A673 (cell line): ENCODE measurements at regions not wholly inside any gene's neighbourhood (a gene's known extent, or its start where the extent isn't known, plus 50 kb on each side); places are given as distances from the start of the nearest gene placed in this dataset.

Experiments
- BruUV-seq: library from RNA; stranded (reverse); fragments of 400-500 nt; replicated peaks from 2 replicates; lab custom pipeline; 2021; lab: Mats Ljungman, UMichigan
- CTCF ChIA-PET: fragments of 300-600 bp; sonication (Branson Sonifier 250); formaldehyde crosslinking; loops from one replicate; lab custom pipeline; 2022; ENCODE audit warnings: antibody characterized with exemption; lab: Charles Lee
- POLR2A ChIA-PET: fragments of 300-600 bp; sonication (Branson Sonifier 250); formaldehyde crosslinking; loops from one replicate; lab custom pipeline; 2022; ENCODE audit warnings: antibody characterized with exemption; ENCODE audit not compliant: low non-redundant PET; lab: Charles Lee
- DNase-seq: peaks from one replicate; pipeline ENCODE4 v3.0.0-alpha.2; 2015; ENCODE audit warnings: low spot score
- H3K27ac ChIP-seq: fragments of 200-600 bp; sonication (generic); 2 replicates; pipeline ENCODE4 v1.5.1; 2016; ENCODE audit warnings: mixed run types, low read depth, mild to moderate bottlenecking, mixed read lengths, antibody characterized with exemption, low read length; ENCODE audit not compliant: poor library complexity, severe bottlenecking
- H3K27me3 ChIP-seq: fragments of 200-600 bp; sonication (generic); replicated peaks from 2 replicates; pipeline ENCODE4 v1.6.1; 2017; ENCODE audit warnings: mixed run types, low read depth, mild to moderate bottlenecking, mixed read lengths, antibody characterized with exemption, low read length; ENCODE audit not compliant: insufficient read depth, poor library complexity
- H3K36me3 ChIP-seq: fragments of 200-600 bp; sonication (generic); 2 replicates; pipeline ENCODE4 v1.6.1; 2016; ENCODE audit warnings: mixed run types, mild to moderate bottlenecking, mixed read lengths, antibody characterized with exemption, low read length; ENCODE audit not compliant: insufficient read depth, poor library complexity, severe bottlenecking
- H3K4me1 ChIP-seq: fragments of 200-600 bp; sonication (generic); 2 replicates; pipeline ENCODE4 v1.6.1; 2017; ENCODE audit warnings: mixed run types, mild to moderate bottlenecking, mixed read lengths, antibody characterized with exemption, low read length; ENCODE audit not compliant: insufficient read depth, poor library complexity, severe bottlenecking
- H3K4me3 ChIP-seq: fragments of 200-600 bp; sonication (generic); 2 replicates; pipeline ENCODE4 v1.5.1; 2016; ENCODE audit warnings: low read depth, mixed run types, mild to moderate bottlenecking, mixed read lengths, low read length; ENCODE audit not compliant: poor library complexity, severe bottlenecking
- H3K9me3 ChIP-seq: fragments of 200-600 bp; sonication (generic); 2 replicates; pipeline ENCODE4 v1.6.1; 2016; ENCODE audit warnings: mixed run types, low read depth, mild to moderate bottlenecking, mixed read lengths, antibody characterized with exemption, low read length; ENCODE audit not compliant: poor library complexity, severe bottlenecking
- CTCF ChIP-seq: fragments of 300-800, 200-600 bp; sonication (generic); conservative IDR thresholded peaks from 2 replicates; pipeline ENCODE4 v1.5.1; 2017; ENCODE audit warnings: low read depth, mild to moderate bottlenecking, antibody characterized with exemption, low read length, moderate library complexity, mixed read lengths
- EZH2 ChIP-seq: fragments of 200-600 bp; sonication (generic); IDR thresholded peaks from 2 replicates; pipeline ENCODE4 v1.6.1; 2017; ENCODE audit warnings: borderline replicate concordance, low read depth, mild to moderate bottlenecking, mixed read lengths, antibody characterized with exemption, low read length; ENCODE audit not compliant: poor library complexity, severe bottlenecking
- intact Hi-C: fragments of 100-400 bp; cut with micrococcal nuclease; formaldehyde crosslinking; loops from one replicate; pipeline ENCODE4 v1.10.0; 2022; ENCODE audit not compliant: unreplicated experiment

- POLR2A ChIA-PET = no interaction called here
- TF ChIP-seq CTCF (no peak), EZH2 (no peak)
- Histone ChIP-seq H3K4me3 (no peak overlapping the region), H3K36me3 (no peaks in the 10 kb centered on the region), H3K9me3 (peaks cover 8% of the 10 kb centered on the region), H3K27me3 (no peaks in the 10 kb centered on the region), H3K4me1 (no peaks in the 10 kb centered on the region), H3K27ac (no peak overlapping the region)
- BruUV-seq = no TSS peak
- no peak for DNase-seq
- CTCF ChIA-PET = no interaction called here
- intact Hi-C loops = no loop called here
Measured at GRCh38 chr9:106400170-106400569, 462.8 kb upstream of the ZNF462 start.

GRCh38 chr9:106400950-106401349 is 462.0 kb upstream of the ZNF462 start:
- BruUV-seq = no TSS peak
- intact Hi-C loops = no loop called here
- TF ChIP-seq CTCF (no peak), EZH2 (no peak)
- H3K36me3 ChIP-seq = no peaks in the 10 kb centered on the region
- ChIA-PET POLR2A (no interaction called here), CTCF (no interaction called here)
- DNase-seq = no peak
- H3K4me1 ChIP-seq = no peaks in the 10 kb centered on the region
- H3K27me3 ChIP-seq = no peaks in the 10 kb centered on the region
- H3K4me3 ChIP-seq = no peak overlapping the region
- no peak overlapping the region for H3K27ac ChIP-seq
- peaks cover 3% of the 10 kb centered on the region for H3K9me3 ChIP-seq

GRCh38 chr9:106403081-106403480 is 459.9 kb upstream of the ZNF462 start:
- Histone ChIP-seq H3K36me3 (no peaks in the 10 kb centered on the region), H3K27me3 (no peaks in the 10 kb centered on the region), H3K4me1 (no peaks in the 10 kb centered on the region), H3K9me3 (no peaks in the 10 kb centered on the region), H3K27ac (no peak overlapping the region), H3K4me3 (no peak overlapping the region)
- no TSS peak for BruUV-seq
- ChIA-PET CTCF (no interaction called here), POLR2A (no interaction called here)
- DNase-seq = no peak
- TF ChIP-seq EZH2 (no peak), CTCF (no peak)
- intact Hi-C loops = no loop called here
